ENCODE measurements at regions not wholly inside any gene's neighbourhood (a gene's known extent, or its start where the extent isn't known, plus 50 kb on each side); places are given as distances from the start of the nearest gene placed in this dataset.

GRCh38 chr13:99741960-99742359 is 229.6 kb downstream of the ZIC5 start:
- no peak for TF ChIP-seq SIN3A (IDR thresholded peaks at IDR 0.05; ENCODE audit: borderline replicate concordance, insufficient read depth, low read length)
- TF ChIP-seq POLR2AphosphoS5 (IDR thresholded peaks at IDR 0.05; ENCODE audit: low read depth, low read length): no peak
- TF ChIP-seq REST (IDR thresholded peaks at IDR 0.05; ENCODE audit: insufficient read depth in 1 of 2, low read depth in 2 of 2, low read length in 2 of 2): no peak
- TF ChIP-seq TAF1 (IDR thresholded peaks at IDR 0.05; ENCODE audit: borderline replicate concordance, insufficient read depth, low read length): no peak
- TF ChIP-seq FOXP2 (optimal IDR thresholded peaks at IDR 0.05; ENCODE audit: borderline replicate concordance, extremely low read depth, extremely low read length, insufficient read depth): no peak

- TF ChIP-seq FOXP2 (optimal IDR thresholded peaks at IDR 0.05; ENCODE audit: borderline replicate concordance, extremely low read depth, extremely low read length, insufficient read depth): no peak
- TF ChIP-seq TAF1 (IDR thresholded peaks at IDR 0.05; ENCODE audit: borderline replicate concordance, insufficient read depth, low read length): no peak
- TF ChIP-seq REST (IDR thresholded peaks at IDR 0.05; ENCODE audit: insufficient read depth in 1 of 2, low read depth in 2 of 2, low read length in 2 of 2): no peak
- TF ChIP-seq SIN3A (IDR thresholded peaks at IDR 0.05; ENCODE audit: borderline replicate concordance, insufficient read depth, low read length): no peak
- TF ChIP-seq POLR2AphosphoS5 (IDR thresholded peaks at IDR 0.05; ENCODE audit: low read depth, low read length): no peak
Observed at GRCh38 chr13:99740251-99740979, 231.2 kb downstream of the ZIC5 start.

GRCh38 chr13:99738626-99739025 is 232.9 kb downstream of the ZIC5 start:
- no peak for TF ChIP-seq POLR2AphosphoS5 (IDR thresholded peaks at IDR 0.05; ENCODE audit: low read depth, low read length)
- no peak for TF ChIP-seq REST (IDR thresholded peaks at IDR 0.05; ENCODE audit: insufficient read depth in 1 of 2, low read depth in 2 of 2, low read length in 2 of 2)
- TF ChIP-seq SIN3A (IDR thresholded peaks at IDR 0.05; ENCODE audit: borderline replicate concordance, insufficient read depth, low read length): no peak

- no peak for TF ChIP-seq POLR2AphosphoS5 (IDR thresholded peaks at IDR 0.05; ENCODE audit: low read depth, low read length)
- TF ChIP-seq REST (IDR thresholded peaks at IDR 0.05; ENCODE audit: insufficient read depth in 1 of 2, low read depth in 2 of 2, low read length in 2 of 2): no peak
- TF ChIP-seq TAF1 (IDR thresholded peaks at IDR 0.05; ENCODE audit: borderline replicate concordance, insufficient read depth, low read length): no peak
- no peak for TF ChIP-seq SIN3A (IDR thresholded peaks at IDR 0.05; ENCODE audit: borderline replicate concordance, insufficient read depth, low read length)
Observed at GRCh38 chr13:99737481-99738245, 233.9 kb downstream of the ZIC5 start.

Measured in PFSK-1 (cell line).